Nucleus accumbens (tissue), 56 donors: ENCODE measurements at regions not wholly inside any gene's neighbourhood (a gene's known extent, or its start where the extent isn't known, plus 50 kb on each side); places are given as distances from the start of the nearest gene placed in this dataset.
"Not testable (repeated sequence)": the region's sequence is repeated elsewhere in the genome, so short reads cannot be mapped to it uniquely, and the experiment has no call there.

Source experiments
- DNase-seq, 56 donors: peaks; one replicate each; lab custom pipeline; 2025; lab: John Stamatoyannopoulos, UW

DNA sequence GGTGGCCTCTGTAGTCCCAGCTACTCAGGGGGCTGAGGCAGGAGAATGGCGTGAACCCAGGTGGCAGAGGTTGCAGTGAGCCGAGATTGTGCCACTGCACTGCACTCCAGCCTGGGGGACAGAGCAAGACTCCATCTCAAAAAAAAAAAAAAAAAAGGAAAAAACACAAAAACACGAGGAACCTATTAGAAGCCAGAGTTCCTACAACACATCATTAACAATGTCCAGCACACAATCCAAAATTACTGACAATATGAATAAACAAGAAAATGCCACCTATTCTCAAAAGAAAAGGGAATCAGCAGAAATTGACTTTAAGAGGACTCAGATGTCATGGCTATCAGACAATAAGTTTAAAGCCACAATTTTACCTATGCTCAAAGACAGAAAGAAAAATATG is 57.3 kb upstream of the HS3ST3A1 start:
- DNase-seq, result not testable (repeated sequence)

DNA sequence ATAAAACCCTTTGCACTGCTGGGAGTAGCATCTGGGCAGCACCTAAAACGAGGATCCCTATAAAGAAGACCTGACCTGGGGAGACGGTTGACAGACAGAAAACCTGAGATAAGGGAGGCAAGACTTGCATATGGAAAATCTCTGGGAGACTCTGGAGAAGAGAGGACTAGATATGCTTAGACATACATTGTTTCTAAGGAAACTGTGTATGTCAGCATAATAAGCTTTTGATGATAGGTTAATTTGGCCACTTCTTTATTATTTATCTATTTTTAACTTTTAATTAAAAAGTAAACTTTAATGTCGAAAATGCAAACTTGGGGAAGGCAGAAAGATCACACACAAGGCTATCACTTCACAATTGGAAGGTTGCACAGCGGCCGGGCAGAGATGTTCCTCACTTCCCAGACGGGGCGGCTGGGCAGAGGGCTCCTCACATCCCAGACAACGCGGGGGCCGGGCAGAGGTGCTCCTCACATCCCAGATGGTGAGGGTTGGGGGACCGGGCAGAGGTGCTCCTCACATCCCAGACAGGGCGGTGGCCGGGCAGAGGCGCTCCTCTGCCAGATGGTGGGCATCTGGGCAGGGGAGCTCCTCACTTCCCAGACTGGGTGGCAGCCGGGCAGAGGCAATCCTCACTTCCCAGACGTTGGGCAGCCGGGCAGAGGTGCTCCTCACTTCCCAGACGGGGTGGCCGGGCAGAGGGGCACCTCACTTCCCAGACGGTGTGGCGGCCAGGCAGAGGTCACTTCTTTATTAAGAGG is 64.3 kb upstream of the HS3ST3A1 start:
- no peak for DNase-seq

DNA sequence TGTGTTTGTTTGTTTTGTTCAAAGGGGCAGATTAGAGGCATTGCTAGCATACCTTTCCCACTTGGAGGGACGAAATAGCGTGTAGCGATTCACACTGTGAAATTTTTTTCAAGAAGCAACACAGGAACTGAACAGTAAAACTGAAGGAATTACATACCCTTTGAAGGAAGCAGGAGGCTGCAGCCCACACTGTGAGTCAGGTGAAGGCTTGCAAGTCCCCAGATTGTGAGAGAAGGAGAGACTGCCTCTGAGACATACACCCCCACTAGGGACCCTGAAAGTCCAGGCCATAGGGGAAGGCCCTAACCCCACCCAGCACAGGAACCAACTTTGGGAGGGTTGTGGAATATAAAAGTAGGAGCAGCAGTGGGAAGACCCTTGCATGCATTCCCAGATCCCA is 69.6 kb upstream of the HS3ST3A1 start:
- DNase-seq, result no peak

DNA sequence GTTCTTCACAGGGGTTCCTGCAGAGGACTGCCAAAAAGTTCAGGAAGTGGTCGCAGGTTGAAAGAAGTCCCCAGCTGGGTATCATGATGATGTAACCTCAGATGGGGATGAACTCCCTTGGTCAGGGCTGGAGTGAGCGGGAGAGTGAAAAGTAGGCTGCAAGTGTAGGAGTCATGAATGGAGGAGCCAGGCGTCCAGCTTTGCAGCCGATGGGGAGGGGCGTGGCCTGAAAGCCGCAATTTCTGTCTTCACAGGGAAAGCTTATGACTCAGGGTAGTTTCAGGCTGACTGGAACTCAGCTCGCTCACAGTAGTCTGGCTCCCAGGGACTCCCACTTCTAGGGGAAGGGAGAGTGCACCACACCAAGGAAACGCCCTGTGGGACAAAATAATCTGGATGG is 70.0 kb upstream of the HS3ST3A1 start:
- no peak for DNase-seq

DNA sequence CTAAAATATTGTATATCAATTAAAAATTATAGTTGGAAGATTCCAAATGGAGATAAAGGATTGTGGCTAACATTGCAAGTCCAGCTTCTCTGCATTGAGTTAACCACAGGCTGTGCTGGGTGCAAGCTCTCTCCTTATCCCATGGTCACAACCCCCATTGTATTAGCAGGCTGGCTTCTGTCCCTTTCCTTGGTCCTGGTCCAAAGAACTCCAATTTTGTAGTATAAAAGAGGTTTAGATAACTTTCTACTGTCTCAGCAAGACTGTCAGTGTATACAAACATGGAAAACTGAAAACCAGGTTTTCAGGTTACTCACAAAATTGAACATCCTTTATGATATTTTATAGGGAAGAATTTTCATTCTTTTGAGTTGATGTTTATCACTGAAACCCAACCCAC is 76.6 kb upstream of the HS3ST3A1 start:
- no peak for DNase-seq

DNA sequence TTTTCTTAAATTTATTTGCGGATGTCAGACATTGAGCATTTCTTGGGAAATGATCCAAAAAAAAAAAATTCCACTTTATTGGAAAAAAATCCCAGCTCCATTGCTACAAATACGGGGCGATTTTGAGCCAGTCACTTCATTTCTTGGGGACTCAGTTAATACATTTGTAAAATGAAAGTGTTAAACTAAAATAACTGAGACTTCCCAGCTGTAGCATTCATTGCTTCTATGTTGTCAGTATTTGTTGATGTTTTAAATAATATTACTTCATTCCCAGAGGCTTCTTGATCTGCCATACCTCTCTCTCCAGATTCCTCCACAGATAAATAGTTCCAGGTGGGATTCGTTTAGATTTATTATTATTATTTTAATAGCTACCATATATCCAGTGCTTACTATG is 77.1 kb upstream of the HS3ST3A1 start:
- DNase-seq, result no peak

DNA sequence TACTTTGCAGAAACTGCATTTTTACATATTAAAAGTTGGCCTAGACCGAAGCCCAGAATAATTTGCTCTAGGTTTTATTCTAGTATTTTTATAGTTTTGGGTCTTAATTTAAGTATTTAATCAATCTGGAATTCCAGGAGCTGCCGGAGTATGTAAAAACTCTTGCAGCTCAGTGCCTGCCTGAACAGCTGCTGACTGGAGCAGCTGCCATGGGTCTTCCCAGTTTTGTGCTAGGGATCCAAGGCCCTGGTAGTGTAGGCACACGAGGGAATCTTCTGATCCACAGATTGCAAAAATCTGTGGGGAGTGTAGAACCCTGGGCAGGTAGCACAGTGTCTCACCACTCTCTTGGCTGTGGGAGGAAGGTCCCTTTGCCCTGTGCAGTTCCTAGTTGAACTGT is 87.0 kb upstream of the HS3ST3A1 start:
- DNase-seq, result no peak

DNA sequence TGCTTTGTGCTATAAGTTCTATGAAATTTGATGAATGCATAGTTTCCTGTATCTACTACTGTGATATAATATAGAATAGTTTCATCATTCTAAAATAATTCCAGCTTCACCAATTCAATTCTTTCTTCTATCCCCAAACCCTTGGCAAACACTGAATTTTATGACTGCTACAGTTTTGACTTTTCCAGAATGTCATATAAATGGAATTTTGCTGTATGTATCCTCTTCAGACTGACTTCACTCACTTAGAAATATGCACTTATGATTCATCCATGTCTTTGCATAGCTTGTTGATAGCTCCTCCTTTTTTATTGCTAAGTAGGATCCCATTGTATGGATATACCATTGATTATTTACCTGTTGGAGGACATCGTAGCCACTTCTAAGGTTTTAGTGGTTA is 89.1 kb upstream of the HS3ST3A1 start:
- no peak for DNase-seq

DNA sequence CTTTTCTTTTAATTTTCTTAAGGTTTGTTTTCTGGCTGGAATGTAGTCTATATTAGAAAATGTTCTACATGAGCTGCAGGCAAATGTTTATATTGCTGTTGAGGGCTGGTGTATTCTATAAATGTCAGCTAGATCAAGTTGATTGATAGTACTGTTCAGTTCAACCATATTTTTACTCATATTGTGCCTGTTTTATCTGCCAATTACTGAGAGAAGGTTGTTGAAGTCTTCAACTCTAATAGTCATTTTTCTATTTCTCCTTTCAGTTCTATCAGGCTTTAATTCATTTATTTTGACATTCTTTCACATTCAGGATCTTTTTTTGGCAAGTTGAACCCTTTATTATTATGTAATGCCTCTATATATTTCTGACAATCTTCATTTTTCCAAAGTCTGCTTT is 93.2 kb upstream of the HS3ST3A1 start:
- no peak for DNase-seq

DNA sequence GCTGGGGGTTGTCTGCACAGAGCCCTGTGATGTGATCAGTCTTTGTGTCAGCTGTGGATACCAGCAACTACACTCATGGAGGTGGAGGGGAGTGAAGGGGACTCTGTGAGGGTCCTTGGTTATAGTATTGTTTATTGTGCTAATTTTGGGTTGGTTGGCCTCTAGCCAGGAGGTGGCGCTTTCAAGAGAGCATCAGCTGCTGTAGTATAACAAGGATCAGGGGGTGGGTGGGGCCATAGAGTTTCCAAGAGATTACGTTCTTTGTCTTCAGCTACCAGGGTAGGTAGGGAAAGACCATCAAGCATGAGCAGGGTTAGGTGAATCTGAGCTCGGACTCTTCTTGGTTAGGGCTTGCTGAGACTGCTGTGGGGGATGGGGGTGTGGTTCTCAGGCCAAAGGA is 97.1 kb upstream of the HS3ST3A1 start:
- no peak for DNase-seq

DNA sequence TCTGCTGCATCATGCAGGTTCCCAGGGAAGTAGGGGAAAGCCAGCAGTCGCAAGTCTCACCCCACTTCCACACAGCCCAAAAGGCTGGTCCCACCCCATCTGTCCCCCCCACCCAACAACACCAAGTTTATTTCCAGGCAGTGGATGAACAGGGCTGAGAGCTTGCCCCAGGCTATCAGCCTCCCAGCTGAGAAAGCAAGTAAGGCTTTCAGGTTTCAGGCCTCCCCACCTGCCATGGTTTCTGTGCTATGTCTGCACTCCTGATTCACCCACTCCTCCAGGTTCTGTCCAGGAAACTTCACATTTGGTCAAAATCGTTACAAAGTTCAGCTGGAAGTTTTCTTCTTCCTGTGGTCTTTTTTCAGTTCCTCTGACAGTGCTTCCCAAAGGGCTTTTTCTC is 97.5 kb upstream of the HS3ST3A1 start:
- no peak for DNase-seq

DNA sequence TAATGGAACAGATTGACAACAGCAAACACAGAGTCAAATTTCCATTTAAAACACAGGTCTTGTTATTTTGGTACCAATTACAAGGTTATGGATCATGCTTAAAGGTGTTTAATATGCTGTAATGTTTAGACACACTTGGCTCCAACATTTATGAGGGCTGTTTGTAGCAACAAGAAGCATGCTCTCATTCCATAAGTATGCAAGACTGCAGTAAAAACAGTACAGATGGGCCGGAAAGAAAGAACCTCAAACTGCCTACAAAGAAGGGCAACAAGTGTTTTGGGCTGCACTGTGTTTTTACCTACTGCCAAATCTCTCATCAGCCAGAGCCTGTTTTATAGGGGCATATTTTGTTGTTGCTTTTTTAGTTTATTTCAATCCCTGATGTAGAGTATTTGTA is 100.5 kb upstream of the HS3ST3A1 start:
- no peak for DNase-seq

DNA sequence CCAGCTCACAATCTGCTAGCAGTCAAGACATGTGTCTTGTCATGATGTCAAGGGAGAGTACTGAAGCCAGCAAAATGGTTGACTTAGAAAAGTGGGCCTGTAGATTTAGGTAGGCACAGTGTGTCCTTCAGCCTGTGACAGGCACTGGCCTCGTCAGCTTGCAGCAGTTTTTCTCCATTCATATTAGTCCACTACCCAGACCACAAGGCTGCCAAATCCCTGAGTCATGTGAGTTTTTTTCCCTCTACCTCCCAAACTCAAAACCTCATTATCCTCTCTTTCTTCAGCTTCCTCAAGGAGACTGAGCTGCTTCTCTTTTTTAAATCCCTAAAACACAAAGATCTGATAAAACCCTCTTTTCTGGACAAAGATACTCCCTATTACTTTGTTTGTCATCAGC is 102.6 kb upstream of the HS3ST3A1 start:
- no peak for DNase-seq

DNA sequence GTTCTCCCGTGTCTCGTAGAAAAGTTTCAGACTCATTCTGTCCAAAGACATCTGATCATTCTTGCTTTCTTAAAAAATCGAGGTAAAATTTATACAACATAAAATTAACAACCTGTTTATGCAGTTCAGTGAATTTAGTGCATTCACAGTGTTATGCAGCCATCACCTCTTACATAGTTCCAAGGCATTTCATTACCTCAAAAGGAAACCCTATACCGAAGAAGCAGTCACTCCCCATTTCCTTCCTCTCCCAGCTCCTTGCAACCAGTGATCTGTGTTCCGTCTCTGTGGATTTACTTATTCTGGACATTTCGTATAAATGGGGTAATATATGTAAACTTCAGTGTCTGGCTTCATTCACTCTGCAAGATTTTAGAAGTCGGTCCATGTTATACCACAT is 103.5 kb upstream of the HS3ST3A1 start:
- DNase-seq, result no peak

DNA sequence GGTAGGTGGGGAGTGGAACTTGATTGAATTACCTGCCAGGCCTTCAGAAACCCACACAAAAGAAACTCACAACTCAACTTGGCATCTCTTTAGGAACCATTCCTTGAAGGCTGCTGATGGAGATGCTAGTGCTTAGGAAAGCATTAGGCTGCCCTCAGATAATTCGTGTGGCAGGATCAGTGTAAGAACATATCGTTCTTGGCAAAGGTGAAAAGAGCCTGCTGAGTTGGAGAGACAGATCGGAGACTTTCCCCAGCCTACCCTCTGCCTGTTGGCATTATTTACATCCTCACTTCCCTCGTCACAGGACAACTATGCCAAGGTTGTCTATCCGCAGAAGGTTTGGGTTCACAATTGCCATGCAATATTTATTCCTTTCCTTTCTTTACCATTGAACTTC is 120.0 kb upstream of the HS3ST3A1 start:
- no peak for DNase-seq

DNA sequence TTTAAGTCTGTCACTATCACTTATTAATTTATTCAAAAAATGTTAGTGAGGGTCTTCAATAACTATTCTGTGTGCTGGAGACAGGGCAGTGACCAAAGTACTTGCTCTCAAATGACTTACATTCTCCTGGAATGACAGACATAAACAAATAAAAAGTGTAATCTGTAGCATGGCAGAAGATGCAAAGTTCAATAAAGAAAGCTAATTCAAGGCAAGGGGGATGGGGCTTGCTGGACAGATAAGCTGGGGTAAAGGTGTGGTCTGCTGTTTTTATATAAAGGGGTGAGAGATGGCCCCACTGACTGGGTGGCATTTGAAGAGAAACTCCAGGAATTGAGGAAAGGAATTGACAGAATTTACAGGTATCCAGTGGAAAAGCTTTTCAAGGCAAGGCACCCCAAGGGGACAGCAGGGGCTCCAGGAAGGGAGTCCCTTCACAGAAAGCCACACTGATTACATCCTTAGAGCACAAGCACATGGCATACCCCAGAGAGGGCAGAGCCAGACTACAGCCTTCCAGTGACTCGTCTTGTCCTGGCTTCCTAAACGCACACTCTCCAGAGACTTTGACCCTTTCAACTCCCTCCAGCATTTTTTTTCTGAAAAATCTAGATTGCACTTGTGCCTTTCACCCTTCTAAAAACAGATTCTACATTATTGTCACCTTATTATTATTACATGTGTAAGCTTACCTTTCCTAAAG is 123.7 kb upstream of the HS3ST3A1 start:
- DNase-seq, result no peak

DNA sequence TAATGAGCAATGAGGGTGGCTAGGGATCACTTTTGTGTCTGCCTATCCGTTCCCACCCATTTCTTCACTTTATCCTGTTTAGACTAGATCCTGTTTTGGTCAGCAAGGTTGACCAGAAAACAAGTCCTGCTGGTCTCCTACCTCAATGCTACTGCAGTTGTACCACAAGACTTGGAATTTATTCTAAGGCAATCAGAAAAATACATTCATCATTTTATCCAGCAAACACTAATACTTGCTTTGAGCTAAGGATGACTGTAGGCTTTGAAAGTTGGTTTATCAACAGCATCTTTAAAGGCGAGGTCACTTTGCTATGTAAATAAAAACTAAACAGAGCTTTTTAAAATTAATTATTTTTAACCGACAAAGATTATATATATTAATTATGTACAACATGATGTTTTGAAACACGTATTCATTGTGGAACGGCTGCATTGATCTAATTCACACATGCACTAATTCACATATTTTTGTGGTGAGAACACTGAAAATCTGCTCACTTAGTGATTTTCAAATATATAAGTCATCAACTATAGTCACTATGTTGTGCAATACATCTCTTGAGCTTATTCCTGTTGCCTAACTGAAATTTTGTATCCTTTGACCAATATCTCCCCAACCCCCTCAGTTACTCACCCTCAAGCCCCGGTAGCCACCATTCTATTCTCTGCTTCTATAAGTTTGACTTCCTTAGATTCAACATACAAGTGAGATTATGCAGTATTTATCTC is 125.9 kb upstream of the HS3ST3A1 start:
- no peak for DNase-seq

DNA sequence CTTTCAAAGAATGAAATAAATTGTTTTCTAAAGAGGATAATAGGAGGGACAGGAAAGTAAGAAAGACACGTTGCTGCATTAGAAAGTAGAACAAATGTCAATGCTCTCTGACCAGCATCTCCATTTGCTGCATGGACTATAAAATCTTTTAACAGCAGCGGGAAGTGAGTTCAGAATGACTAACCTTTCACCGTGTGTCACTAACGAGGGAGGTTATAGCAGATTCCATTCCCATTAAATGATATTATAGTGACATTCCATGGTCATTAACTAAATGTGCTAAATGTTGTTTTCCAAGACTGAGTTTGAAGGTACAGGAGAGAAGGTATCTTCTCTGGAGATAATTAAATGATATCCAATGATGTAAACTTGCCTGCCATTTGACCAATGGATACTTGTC is 127.1 kb upstream of the HS3ST3A1 start:
- DNase-seq, result no peak

DNA sequence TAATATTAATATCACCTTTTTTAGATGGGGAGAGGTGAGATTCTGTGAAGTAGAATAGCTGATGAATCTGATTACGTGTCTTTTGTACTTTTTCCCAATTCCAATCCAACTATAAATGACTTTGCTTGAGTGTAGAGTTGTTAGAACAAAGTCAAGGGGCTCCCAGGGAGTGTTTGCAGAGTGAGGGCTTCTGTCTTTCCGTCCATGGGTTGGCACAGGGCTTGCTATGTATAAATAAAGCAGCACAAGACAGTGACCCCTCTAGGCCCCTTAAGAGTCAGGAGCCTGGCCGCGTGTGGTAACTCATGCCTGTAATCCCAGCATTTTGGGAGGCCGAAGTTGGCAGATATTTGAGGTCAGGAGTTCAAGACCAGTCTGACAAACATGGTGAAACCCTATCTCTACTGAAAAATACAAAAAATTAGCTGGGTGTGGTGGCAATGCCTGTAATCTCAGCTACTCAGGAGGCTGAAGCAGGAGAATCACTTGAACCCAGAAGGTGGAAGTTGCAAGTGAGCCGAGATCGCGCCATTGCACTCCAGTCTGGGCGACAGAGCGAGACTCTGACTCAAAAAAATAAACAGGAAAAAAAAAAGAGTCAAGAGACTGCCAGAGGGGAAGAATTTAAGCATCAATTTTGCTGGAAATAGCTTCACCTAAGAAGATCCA is 127.9 kb upstream of the HS3ST3A1 start:
- DNase-seq, result no peak

DNA sequence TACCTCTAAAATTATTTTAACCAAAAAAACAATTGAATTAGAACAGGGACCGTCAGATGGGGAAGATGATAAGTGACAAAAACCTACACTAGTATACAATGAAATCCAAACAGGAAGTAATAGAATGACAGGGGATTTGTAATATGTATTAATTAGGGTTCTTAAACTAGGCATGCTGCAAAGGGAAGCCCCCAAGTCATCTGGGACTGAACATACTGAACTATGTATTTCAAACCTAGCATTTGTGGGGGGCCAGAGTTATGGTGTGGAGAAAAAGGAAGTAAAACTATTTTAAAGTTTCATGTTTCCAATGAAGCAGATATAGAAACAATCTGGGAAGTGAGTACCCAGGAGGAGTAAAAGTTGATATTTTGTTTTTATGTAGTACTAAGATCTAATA is 133.2 kb upstream of the HS3ST3A1 start:
- no peak for DNase-seq

DNA sequence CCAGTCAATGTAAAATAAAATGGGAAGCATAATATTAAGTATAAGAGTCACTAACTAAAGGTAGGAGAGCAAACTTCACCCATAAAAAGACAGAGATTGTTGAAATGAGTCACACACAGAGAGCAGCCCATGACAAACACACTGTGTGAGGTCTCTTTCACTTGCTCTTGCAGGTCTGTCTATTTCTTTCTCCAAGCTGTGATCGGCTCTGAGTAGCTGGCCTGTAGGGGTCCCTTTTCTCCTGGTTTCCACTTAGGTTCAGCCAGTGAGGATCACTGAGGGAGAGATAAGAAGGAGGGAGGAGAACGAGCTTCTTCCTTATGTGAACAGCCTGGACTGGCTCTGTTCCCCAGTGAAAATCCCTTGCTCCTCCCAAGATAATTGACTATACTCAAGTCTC is 133.7 kb upstream of the HS3ST3A1 start:
- no peak for DNase-seq
